ENCODE measurements at regions not wholly inside any gene's neighbourhood (a gene's known extent, or its start where the extent isn't known, plus 50 kb on each side); places are given as distances from the start of the nearest gene placed in this dataset.

DNA sequence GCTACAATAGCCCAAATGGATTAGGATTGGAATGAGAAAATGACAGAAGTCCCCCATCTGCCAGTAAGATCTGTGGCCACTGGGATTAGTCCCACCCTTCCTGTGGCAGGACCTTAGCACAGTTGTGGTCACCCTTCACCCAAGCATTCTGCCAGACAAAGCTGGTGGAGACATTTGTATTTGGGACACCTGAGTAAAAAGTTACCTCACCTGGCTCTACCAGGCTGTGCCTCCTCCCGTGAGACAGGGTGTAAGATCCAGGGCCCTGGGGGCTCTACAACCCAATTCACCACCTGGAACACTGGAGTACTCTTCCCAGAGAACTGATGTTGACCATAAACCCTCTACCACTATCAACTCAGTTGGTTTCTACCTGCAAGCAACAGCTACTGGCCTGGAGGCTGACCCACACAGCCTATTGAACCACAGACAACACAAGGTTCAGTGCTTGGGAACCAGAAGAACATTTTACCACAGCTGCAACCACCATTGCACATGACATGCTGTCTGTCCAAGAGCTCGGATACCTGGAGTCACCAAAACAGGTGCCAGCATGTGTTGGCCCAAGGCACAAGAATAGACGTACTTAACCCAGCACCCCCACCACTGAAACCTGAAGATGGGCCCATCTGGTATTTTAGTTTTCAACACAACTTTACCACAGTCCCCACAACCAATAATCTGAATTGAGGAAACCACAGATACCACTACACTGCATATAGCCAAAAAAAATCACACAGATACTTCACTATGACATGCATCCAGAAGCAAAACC is 1686.7 kb downstream of the SI start:
- TF ChIP-seq EP300 (IDR thresholded peaks at IDR 0.05) (no peak), POLR2AphosphoS5 (IDR thresholded peaks at IDR 0.05) (no peak)
- TF ChIP-seq, protein P1, sequence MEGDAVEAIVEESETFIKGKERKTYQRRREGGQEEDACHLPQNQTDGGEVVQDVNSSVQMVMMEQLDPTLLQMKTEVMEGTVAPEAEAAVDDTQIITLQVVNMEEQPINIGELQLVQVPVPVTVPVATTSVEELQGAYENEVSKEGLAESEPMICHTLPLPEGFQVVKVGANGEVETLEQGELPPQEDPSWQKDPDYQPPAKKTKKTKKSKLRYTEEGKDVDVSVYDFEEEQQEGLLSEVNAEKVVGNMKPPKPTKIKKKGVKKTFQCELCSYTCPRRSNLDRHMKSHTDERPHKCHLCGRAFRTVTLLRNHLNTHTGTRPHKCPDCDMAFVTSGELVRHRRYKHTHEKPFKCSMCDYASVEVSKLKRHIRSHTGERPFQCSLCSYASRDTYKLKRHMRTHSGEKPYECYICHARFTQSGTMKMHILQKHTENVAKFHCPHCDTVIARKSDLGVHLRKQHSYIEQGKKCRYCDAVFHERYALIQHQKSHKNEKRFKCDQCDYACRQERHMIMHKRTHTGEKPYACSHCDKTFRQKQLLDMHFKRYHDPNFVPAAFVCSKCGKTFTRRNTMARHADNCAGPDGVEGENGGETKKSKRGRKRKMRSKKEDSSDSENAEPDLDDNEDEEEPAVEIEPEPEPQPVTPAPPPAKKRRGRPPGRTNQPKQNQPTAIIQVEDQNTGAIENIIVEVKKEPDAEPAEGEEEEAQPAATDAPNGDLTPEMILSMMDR (IDR thresholded peaks at IDR 0.05): no peak

All from gastroesophageal sphincter (tissue), 3 donors.